Transverse colon (tissue), 4 donors: ENCODE measurements at regions not wholly inside any gene's neighbourhood (a gene's known extent, or its start where the extent isn't known, plus 50 kb on each side); places are given as distances from the start of the nearest gene placed in this dataset.

Experiments
- DNase-seq: peaks from one replicate; pipeline ENCODE4 v3.0.0-alpha.2; 2019
- H3K27ac ChIP-seq, 4 donors: fragments of 200-600 bp; sonication (generic); 2 replicates each; pipeline ENCODE4 v1.5.1; 2016 to 2018; ENCODE audit warnings: inconsistent platforms in 4 of 4
- H3K27me3 ChIP-seq: fragments of 200-600 bp; sonication (generic); 2 replicates; pipeline ENCODE4 v1.5.1; 2017; ENCODE audit warnings: inconsistent platforms
- H3K36me3 ChIP-seq, 4 donors: fragments of 200-600 bp; sonication (generic); 2 replicates each; pipeline ENCODE4 v1.5.1; 2017 to 2019; ENCODE audit warnings: inconsistent platforms in 4 of 4
- H3K4me1 ChIP-seq, 4 donors: fragments of 200-600 bp; sonication (generic); 2 replicates each; pipeline ENCODE4 v1.5.1; 2017 to 2020; ENCODE audit warnings: inconsistent platforms in 4 of 4
- H3K4me3 ChIP-seq, 4 donors: fragments of 200-600 bp; sonication (generic); 1 replicate in 1 of 4; 2 replicates in 3 of 4; pipeline versions ENCODE4 v1.5.1 to v1.6.1; 2017 to 2019; ENCODE audit warnings: inconsistent platforms in 4 of 4
- H3K9me3 ChIP-seq, 2 donors: fragments of 200-600 bp; sonication (generic); 2 replicates each; pipeline ENCODE4 v1.5.1; 2017 to 2019; ENCODE audit warnings: inconsistent platforms in 2 of 2
- CTCF ChIP-seq, 5 experiments: fragments of 200-600 bp in 3 of 5; fragments of 450-650 bp in 2 of 5; sonication (generic) in 3 of 5; IDR thresholded peaks; 1 replicate in 2 of 5; 2 replicates in 3 of 5; pipeline ENCODE4 v1.5.1; 2016 to 2017; ENCODE audit warnings: antibody characterized with exemption in 5 of 5, inconsistent platforms in 3 of 5, mild to moderate bottlenecking in 2 of 5, moderate library complexity in 1 of 5
- EP300 ChIP-seq: sonication (generic); formaldehyde crosslinking; IDR thresholded peaks from one replicate; pipeline ENCODE4 v1.6.1; 2017; ENCODE audit warnings: antibody characterized with exemption, low read depth
- POLR2A ChIP-seq: fragments of 450-650 bp; IDR thresholded peaks from one replicate; pipeline ENCODE4 v1.6.1; 2016; ENCODE audit warnings: antibody characterized with exemption, mild to moderate bottlenecking, moderate library complexity
- POLR2AphosphoS5 ChIP-seq, 3 donors: sonication (generic); formaldehyde crosslinking; IDR thresholded peaks; one replicate each; pipeline ENCODE4 v1.6.1; 2016; ENCODE audit warnings: antibody characterized with exemption in 3 of 3
- WGBS, 2 donors: methylation state at CpG; one replicate each; pipeline ENCODE4 v1.1.5; 2018; ENCODE audit warnings: low coverage in 1 of 2; 5-methylcytosine and 5-hydroxymethylcytosine counted together
- in situ Hi-C, 4 donors: fragments of 200-750 bp; cut with MboI; loops; one replicate each; pipeline versions ENCODE4 v1.15.0 to v1.15.1; 2017; ENCODE audit warnings: low sequenced_read_pairs in 3 of 4, low pct_ligation_motif_present in 1 of 4, low pct_unique_long_range_greater_than_20kb in 1 of 4
- intact Hi-C: fragments of 100-400 bp; cut with DNase I; formaldehyde crosslinking; loops from one replicate; pipeline ENCODE4 v1.15.1; 2023; ENCODE audit warnings: low total_unique reads

- Histone ChIP-seq H3K4me1 (no peaks in the 10 kb centered on the region), H3K36me3 (no peaks in the 10 kb centered on the region), H3K27ac (no peak overlapping the region), H3K4me3 (no peak overlapping the region), H3K27me3 (no peaks in the 10 kb centered on the region), H3K9me3 (no peaks in the 10 kb centered on the region)
- TF ChIP-seq EP300, result no peak
- TF ChIP-seq CTCF (IDR thresholded peaks at IDR 0.05), result no peak
- TF ChIP-seq POLR2A, result no peak
- TF ChIP-seq POLR2AphosphoS5 (IDR thresholded peaks at IDR 0.05), result no peak
- in situ Hi-C loops, result no loop called here
- DNase-seq, result no peak
- intact Hi-C loops, result no loop called here
- WGBS, 2 donors, result 81 to 83% methylated on average over 2 of the region's 2 CpGs
Measured at GRCh38 chr3:153631102-153631501, 469.1 kb downstream of the RAP2B start.

- no peak for TF ChIP-seq POLR2AphosphoS5 (IDR thresholded peaks at IDR 0.05)
- no peak for TF ChIP-seq POLR2A
- TF ChIP-seq EP300, result no peak
- no peak for TF ChIP-seq CTCF (IDR thresholded peaks at IDR 0.05)
- DNase-seq, result no peak
- no peaks in the 10 kb centered on the region for H3K27me3 ChIP-seq
- H3K9me3 ChIP-seq, result no peaks in the 10 kb centered on the region
- intact Hi-C loops (no loop called here), in situ Hi-C loops (no loop called here)
- H3K36me3 ChIP-seq, result no peaks in the 10 kb centered on the region
- no peaks in the 10 kb centered on the region for H3K4me1 ChIP-seq
- no peak overlapping the region for H3K27ac ChIP-seq
- no peak overlapping the region for H3K4me3 ChIP-seq
- WGBS, 2 donors, result 78 to 81% methylated on average over 2 of the region's 2 CpGs
Measured at GRCh38 chr3:153631664-153632063, 469.6 kb downstream of the RAP2B start.

- Histone ChIP-seq H3K4me1 (no peaks in the 10 kb centered on the region), H3K36me3 (no peaks in the 10 kb centered on the region), H3K9me3 (no peaks in the 10 kb centered on the region), H3K4me3 (no peak overlapping the region), H3K27me3 (no peaks in the 10 kb centered on the region), H3K27ac (no peak overlapping the region)
- TF ChIP-seq CTCF (IDR thresholded peaks at IDR 0.05), result no peak
- no peak for TF ChIP-seq POLR2A
- TF ChIP-seq EP300, result no peak
- no peak for TF ChIP-seq POLR2AphosphoS5 (IDR thresholded peaks at IDR 0.05)
- in situ Hi-C loops, result no loop called here
- DNase-seq, result no peak
- 83 to 85% methylated on average over 1 of the region's 1 CpG for WGBS, 2 donors
- intact Hi-C loops, result no loop called here
Measured at GRCh38 chr3:153633407-153633806, 471.4 kb downstream of the RAP2B start.

GRCh38 chr3:153634683-153635082 lies 472.7 kb downstream of the RAP2B start:
- no peaks in the 10 kb centered on the region for H3K9me3 ChIP-seq
- no peak for TF ChIP-seq POLR2A
- no peak for TF ChIP-seq EP300
- no peak for TF ChIP-seq POLR2AphosphoS5 (IDR thresholded peaks at IDR 0.05)
- TF ChIP-seq CTCF (IDR thresholded peaks at IDR 0.05), result no peak
- DNase-seq, result no peak
- H3K36me3 ChIP-seq, result no peaks in the 10 kb centered on the region
- intact Hi-C loops, result no loop called here
- in situ Hi-C loops, result no loop called here
- WGBS, 2 donors, result 93 to 94% methylated on average over 4 of the region's 4 CpGs
- H3K4me1 ChIP-seq, result peaks cover 0 to 2% (median 0%) of the 10 kb centered on the region in 4 donors
- no peak overlapping the region for H3K4me3 ChIP-seq
- H3K27ac ChIP-seq, result no peak overlapping the region
- no peaks in the 10 kb centered on the region for H3K27me3 ChIP-seq
